CD4-positive, alpha-beta T cell treated with Interleukin-1 beta for 1 hour (primary cell): ENCODE measurements at regions not wholly inside any gene's neighbourhood (a gene's known extent, or its start where the extent isn't known, plus 50 kb on each side); places are given as distances from the start of the nearest gene placed in this dataset.

Source experiments
- DNase-seq, 2 donors: peaks; one replicate each; pipeline ENCODE4 v3.0.0-alpha.2; 2020 to 2022

GRCh38 chr4:14592950-14593349, 409.3 kb upstream of the CPEB2 start:
- no peak for DNase-seq

- DNase-seq, result no peak
Observed at GRCh38 chr4:14596028-14596427, 406.3 kb upstream of the CPEB2 start.

GRCh38 chr4:14596437-14596836, 405.8 kb upstream of the CPEB2 start:
- DNase-seq, result no peak

GRCh38 chr4:14596904-14597303, 405.4 kb upstream of the CPEB2 start:
- DNase-seq, result no peak

GRCh38 chr4:14602206-14602605, 400.1 kb upstream of the CPEB2 start:
- no peak for DNase-seq

- no peak for DNase-seq
Observed at GRCh38 chr4:14607001-14607400, 395.3 kb upstream of the CPEB2 start.

- no peak for DNase-seq
Observed at GRCh38 chr4:14607578-14607977, 394.7 kb upstream of the CPEB2 start.

- DNase-seq, result no peak
Observed at GRCh38 chr4:14608630-14609029, 393.7 kb upstream of the CPEB2 start.

GRCh38 chr4:14614840-14615239, 387.4 kb upstream of the CPEB2 start:
- no peak for DNase-seq

GRCh38 chr4:14615671-14616070, 386.6 kb upstream of the CPEB2 start:
- DNase-seq, result no peak

- no peak for DNase-seq
Observed at GRCh38 chr4:14620567-14621141, 381.6 kb upstream of the CPEB2 start.

GRCh38 chr4:14621731-14622463, 380.4 kb upstream of the CPEB2 start:
- no peak for DNase-seq

GRCh38 chr4:14627038-14627437, 375.2 kb upstream of the CPEB2 start:
- no peak for DNase-seq

GRCh38 chr4:14631806-14632440, 370.4 kb upstream of the CPEB2 start:
- DNase-seq, result no peak

GRCh38 chr4:14636563-14636962, 365.7 kb upstream of the CPEB2 start:
- no peak for DNase-seq

GRCh38 chr4:14640476-14640875, 361.8 kb upstream of the CPEB2 start:
- no peak for DNase-seq

GRCh38 chr4:14641871-14642270, 360.4 kb upstream of the CPEB2 start:
- DNase-seq, result no peak

- no peak for DNase-seq
Observed at GRCh38 chr4:14644580-14645282, 357.6 kb upstream of the CPEB2 start.

GRCh38 chr4:14646831-14647230, 355.4 kb upstream of the CPEB2 start:
- no peak for DNase-seq

- DNase-seq, result no peak
Observed at GRCh38 chr4:14650127-14650526, 352.2 kb upstream of the CPEB2 start.

GRCh38 chr4:14652522-14652921, 349.8 kb upstream of the CPEB2 start:
- DNase-seq, result no peak

GRCh38 chr4:14653338-14653737, 348.9 kb upstream of the CPEB2 start:
- no peak for DNase-seq

GRCh38 chr4:14659286-14659685, 343.0 kb upstream of the CPEB2 start:
- DNase-seq, result no peak

GRCh38 chr4:14667624-14668151, 334.6 kb upstream of the CPEB2 start:
- no peak for DNase-seq
